ENCODE measurements at regions not wholly inside any gene's neighbourhood (a gene's known extent, or its start where the extent isn't known, plus 50 kb on each side); places are given as distances from the start of the nearest gene placed in this dataset.

- no peak for TF ChIP-seq MEF2A (IDR thresholded peaks at IDR 0.05; ENCODE audit: control insufficient read depth, low read depth, low read length)
- no peak for TF ChIP-seq TARDBP (IDR thresholded peaks at IDR 0.05)
- no peak for TF ChIP-seq CTCF (IDR thresholded peaks at IDR 0.05 in 2 of 3, conservative IDR thresholded peaks at IDR 0.05 in 1 of 3; ENCODE audit: insufficient read depth in 2 of 3, low read depth in 1 of 3, low read length in 3 of 3)
- TF ChIP-seq TCF7 (IDR thresholded peaks at IDR 0.05; ENCODE audit: borderline replicate concordance) = no peak
- TF ChIP-seq ARID4B (CRISPR knock-in tag; IDR thresholded peaks at IDR 0.05) = no peak
- TF ChIP-seq YY1 (IDR thresholded peaks at IDR 0.05; ENCODE audit: borderline replicate concordance in 1 of 3, control insufficient read depth in 1 of 3, extremely low read depth in 1 of 3, insufficient read depth in 3 of 3, insufficient read length in 1 of 3, insufficient replicate concordance in 2 of 3, low read depth in 1 of 3, low read length in 2 of 3) = no peak
- TF ChIP-seq ZNF184 (CRISPR knock-in tag; IDR thresholded peaks at IDR 0.05) = no peak
- TF ChIP-seq CCAR2 (IDR thresholded peaks at IDR 0.05; ENCODE audit: low read depth, low read length) = no peak
- TF ChIP-seq SP2 (IDR thresholded peaks at IDR 0.05; ENCODE audit: extremely low read depth, low read depth, low read length, poor library complexity, severe bottlenecking) = no peak
- TF ChIP-seq ZNF232 (CRISPR knock-in tag; IDR thresholded peaks at IDR 0.05) = no peak
Observed at GRCh38 chr10:113309791-113310190, 243.1 kb upstream of the HABP2 start.

Measured in K562 (cell line).